Endothelial cell of umbilical vein (primary cell): ENCODE measurements at regions not wholly inside any gene's neighbourhood (a gene's known extent, or its start where the extent isn't known, plus 50 kb on each side); places are given as distances from the start of the nearest gene placed in this dataset.

Source experiments
- BruUV-seq: library from RNA; stranded (reverse); fragments of 400-500 nt; replicated peaks from 2 replicates; lab custom pipeline; 2021; lab: Mats Ljungman, UMichigan
- CTCF ChIA-PET: fragments of 300-600, 350-600 bp; sonication (Branson Sonifier 250); formaldehyde crosslinking; loops from one replicate; lab custom pipeline; 2021; ENCODE audit warnings: antibody characterized with exemption, inconsistent platforms; lab: Charles Lee
- POLR2A ChIA-PET: fragments of 300-600, 350-600 bp; sonication (Branson Sonifier 250); formaldehyde crosslinking; loops from one replicate; lab custom pipeline; 2021; ENCODE audit warnings: antibody characterized with exemption, inconsistent platforms; lab: Charles Lee
- DNase-seq: peaks from one replicate; pipeline ENCODE4 v3.0.0-alpha.2; 2011; ENCODE audit warnings: low read depth, low spot score
- FAIRE-seq: peaks from 2 replicates; lab custom pipeline; 2011; peaks lifted over from hg19 to GRCh38; lab: Jason Lieb, UNC
- H2AFZ ChIP-seq: 2 replicates; pipeline ENCODE4 v1.6.0; 2012; ENCODE audit warnings: low read depth, low read length, control low read depth, inconsistent platforms
- H3K27ac ChIP-seq: 2 replicates; pipeline ENCODE4 v1.5.1; 2011; ENCODE audit warnings: low read depth, mild to moderate bottlenecking, control low read depth, low read length, moderate library complexity; ENCODE audit not compliant: insufficient read depth
- H3K27me3 ChIP-seq, 2 experiments: 2 replicates each; pipeline versions ENCODE4 v1.6.0 to v1.6.1; 2011; ENCODE audit warnings: low read length in 2 of 2, mixed read lengths in 1 of 2; ENCODE audit not compliant: control insufficient read depth in 2 of 2, insufficient read depth in 2 of 2
- H3K36me3 ChIP-seq, 2 experiments: 2 replicates in 1 of 2; 3 replicates in 1 of 2; pipeline ENCODE4 v1.5.1; 2011; ENCODE audit warnings: low read length in 2 of 2, mild to moderate bottlenecking in 1 of 2, moderate library complexity in 1 of 2; ENCODE audit not compliant: control insufficient read depth in 2 of 2, insufficient read depth in 2 of 2; ENCODE audit errors: extremely low read depth in 1 of 2
- H3K4me1 ChIP-seq: 3 replicates; pipeline ENCODE4 v1.5.1; 2011; ENCODE audit warnings: mild to moderate bottlenecking, low read length; ENCODE audit not compliant: control insufficient read depth, insufficient read depth; ENCODE audit errors: extremely low read depth
- H3K4me2 ChIP-seq: 2 replicates; pipeline ENCODE4 v1.6.1; 2011; ENCODE audit warnings: low read length, control low read depth, mixed read lengths; ENCODE audit not compliant: insufficient read depth
- H3K4me3 ChIP-seq, 3 experiments: fragments of 200-600 bp in 1 of 3; sonication (generic), shearing (Covaris generic) in 1 of 3; replicated peaks in 1 of 3; 2 replicates each; pipeline ENCODE4 v1.5.1; 2011 to 2016; ENCODE audit warnings: control low read depth in 3 of 3, low read length in 3 of 3, mild to moderate bottlenecking in 2 of 3, inconsistent platforms in 1 of 3, low read depth in 1 of 3, moderate library complexity in 1 of 3; ENCODE audit not compliant: insufficient read depth in 1 of 3
- H3K79me2 ChIP-seq: 2 replicates; pipeline ENCODE4 v1.6.0; 2012; ENCODE audit warnings: low read length, inconsistent platforms; ENCODE audit not compliant: control insufficient read depth, insufficient read depth
- H3K9ac ChIP-seq: replicated peaks from 2 replicates; pipeline ENCODE3; 2011; ENCODE audit warnings: low read length, control low read depth; ENCODE audit not compliant: insufficient read depth; ENCODE audit errors: extremely low read depth
- H3K9me1 ChIP-seq: replicated peaks from 3 replicates; pipeline ENCODE4 v1.6.0; 2011; ENCODE audit warnings: mild to moderate bottlenecking, low read length; ENCODE audit not compliant: control insufficient read depth, insufficient read depth; ENCODE audit errors: extremely low read depth
- H3K9me3 ChIP-seq: replicated peaks from 2 replicates; pipeline ENCODE4 v1.5.1; 2012; ENCODE audit warnings: low read length, inconsistent platforms; ENCODE audit not compliant: control insufficient read depth, insufficient read depth
- H4K20me1 ChIP-seq: replicated peaks from 2 replicates; pipeline ENCODE3; 2011; ENCODE audit warnings: mild to moderate bottlenecking, low read length; ENCODE audit not compliant: control insufficient read depth, insufficient read depth; ENCODE audit errors: extremely low read depth
- EZH2 ChIP-seq: IDR thresholded peaks from 2 replicates; pipeline ENCODE4 v1.6.1; 2012; ENCODE audit warnings: borderline replicate concordance, low read depth, mild to moderate bottlenecking, moderate library complexity, low read length, inconsistent platforms; ENCODE audit not compliant: severe bottlenecking
- FOS ChIP-seq: IDR thresholded peaks from 2 replicates; pipeline ENCODE4 v1.6.1; 2011; ENCODE audit warnings: mild to moderate bottlenecking, low read length, moderate library complexity, borderline replicate concordance; ENCODE audit not compliant: insufficient read depth
- GATA2 ChIP-seq: IDR thresholded peaks from 2 replicates; pipeline ENCODE4 v1.7.0; 2011; ENCODE audit warnings: low read depth, mild to moderate bottlenecking, moderate library complexity, mixed read lengths, low read length; ENCODE audit not compliant: insufficient read length, insufficient read depth
- JUN ChIP-seq: IDR thresholded peaks from 2 replicates; pipeline ENCODE4 v1.6.1; 2011; ENCODE audit warnings: borderline replicate concordance, low read depth; ENCODE audit not compliant: insufficient read length, insufficient read depth
- MYC ChIP-seq: IDR thresholded peaks from one replicate; pipeline ENCODE4 v1.6.1; 2011; ENCODE audit warnings: mild to moderate bottlenecking, low read depth, low read length
- POLR2A ChIP-seq: IDR thresholded peaks from 2 replicates; pipeline ENCODE4 v1.6.1; 2012; ENCODE audit warnings: low read depth, mild to moderate bottlenecking, control low read depth, low read length
- POLR2AphosphoS5 ChIP-seq: IDR thresholded peaks from 2 replicates; pipeline ENCODE4 v1.6.1; 2012; ENCODE audit warnings: low read depth, mild to moderate bottlenecking, control low read depth, low read length, moderate library complexity; ENCODE audit not compliant: insufficient read depth
- dilution Hi-C: fragments of 300-500 bp; cut with MboI; formaldehyde crosslinking; loops from one replicate; pipeline ENCODE4 v1.15.0; 2019; ENCODE audit warnings: low sequenced_read_pairs; ENCODE audit not compliant: extremely low pct_ligation_motif_present
- intact Hi-C: fragments of 100-400 bp; cut with micrococcal nuclease; formaldehyde crosslinking; loops from one replicate; pipeline ENCODE4 v1.10.0; 2022
- TF ChIP-seq, protein P1 (sequence below), 2 donors: IDR thresholded peaks; 1 replicate in 1 of 2; 2 replicates in 1 of 2; pipeline ENCODE4 v1.5.1; 2011; ENCODE audit warnings: low read length in 2 of 2, mild to moderate bottlenecking in 2 of 2, moderate library complexity in 2 of 2, control low read depth in 1 of 2, inconsistent platforms in 1 of 2, low read depth in 1 of 2; ENCODE audit not compliant: insufficient read depth in 1 of 2; ENCODE audit errors: extremely low read depth in 1 of 2
- TF ChIP-seq, protein P2 (sequence below): IDR thresholded peaks from 2 replicates; pipeline ENCODE4 v1.6.1; 2011; ENCODE audit not compliant: insufficient read depth, insufficient read length

DNA sequence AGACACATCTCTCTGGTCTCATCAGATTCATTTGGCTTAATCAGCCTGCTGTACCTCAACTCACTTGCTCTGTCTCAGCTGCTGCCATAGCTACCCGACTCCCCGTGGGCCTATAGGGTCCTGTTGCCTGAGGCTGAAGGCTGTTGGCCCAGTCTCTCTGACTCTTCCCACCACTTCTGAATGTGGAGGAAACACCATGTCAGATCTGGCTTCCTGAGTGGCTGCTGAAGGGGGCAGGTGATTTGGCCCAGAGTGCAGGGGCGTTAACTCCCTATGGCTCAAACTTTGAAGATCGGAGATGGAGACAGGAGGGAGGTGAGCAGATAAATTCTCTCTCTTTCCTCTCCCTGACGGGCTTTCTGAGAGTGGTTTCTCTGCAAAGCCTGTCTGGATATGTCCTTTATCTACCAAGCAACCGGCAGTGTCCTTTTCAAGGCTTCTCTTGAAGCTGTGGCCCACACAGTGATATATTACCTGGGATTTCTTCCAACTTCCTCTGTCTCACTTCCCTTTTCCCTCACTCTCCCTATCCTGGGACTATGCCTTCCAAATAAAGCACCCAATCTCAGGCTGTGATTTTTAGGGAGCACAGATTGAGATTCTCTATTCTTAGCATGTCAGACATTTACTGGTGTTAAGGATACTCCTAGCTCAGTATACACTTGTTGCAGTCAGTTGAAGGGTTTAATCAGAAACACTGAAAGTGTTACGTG is 334.9 kb upstream of the TBC1D5 start:
- H3K27ac ChIP-seq = no peak overlapping the region
- no peak overlapping the region for H3K4me3 ChIP-seq
- no peaks in the 10 kb centered on the region for H3K9me1 ChIP-seq
- H4K20me1 ChIP-seq = no peaks in the 10 kb centered on the region
- no peak overlapping the region for H3K9ac ChIP-seq
- no TSS peak for BruUV-seq
- ChIA-PET POLR2A (no interaction called here), CTCF (no interaction called here)
- dilution Hi-C loops = no loop called here
- no peaks in the 10 kb centered on the region for H3K4me1 ChIP-seq
- H3K27me3 ChIP-seq = no peaks in the 10 kb centered on the region
- H2AFZ ChIP-seq = no peak overlapping the region
- no peaks in the 10 kb centered on the region for H3K79me2 ChIP-seq
- TF ChIP-seq, protein P1, sequence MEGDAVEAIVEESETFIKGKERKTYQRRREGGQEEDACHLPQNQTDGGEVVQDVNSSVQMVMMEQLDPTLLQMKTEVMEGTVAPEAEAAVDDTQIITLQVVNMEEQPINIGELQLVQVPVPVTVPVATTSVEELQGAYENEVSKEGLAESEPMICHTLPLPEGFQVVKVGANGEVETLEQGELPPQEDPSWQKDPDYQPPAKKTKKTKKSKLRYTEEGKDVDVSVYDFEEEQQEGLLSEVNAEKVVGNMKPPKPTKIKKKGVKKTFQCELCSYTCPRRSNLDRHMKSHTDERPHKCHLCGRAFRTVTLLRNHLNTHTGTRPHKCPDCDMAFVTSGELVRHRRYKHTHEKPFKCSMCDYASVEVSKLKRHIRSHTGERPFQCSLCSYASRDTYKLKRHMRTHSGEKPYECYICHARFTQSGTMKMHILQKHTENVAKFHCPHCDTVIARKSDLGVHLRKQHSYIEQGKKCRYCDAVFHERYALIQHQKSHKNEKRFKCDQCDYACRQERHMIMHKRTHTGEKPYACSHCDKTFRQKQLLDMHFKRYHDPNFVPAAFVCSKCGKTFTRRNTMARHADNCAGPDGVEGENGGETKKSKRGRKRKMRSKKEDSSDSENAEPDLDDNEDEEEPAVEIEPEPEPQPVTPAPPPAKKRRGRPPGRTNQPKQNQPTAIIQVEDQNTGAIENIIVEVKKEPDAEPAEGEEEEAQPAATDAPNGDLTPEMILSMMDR (IDR thresholded peaks at IDR 0.05; ENCODE audit: extremely low read depth in 1 of 2, insufficient read depth in 1 of 2, low read depth in 1 of 2, low read length in 2 of 2) = no peak
- TF ChIP-seq, protein P2, sequence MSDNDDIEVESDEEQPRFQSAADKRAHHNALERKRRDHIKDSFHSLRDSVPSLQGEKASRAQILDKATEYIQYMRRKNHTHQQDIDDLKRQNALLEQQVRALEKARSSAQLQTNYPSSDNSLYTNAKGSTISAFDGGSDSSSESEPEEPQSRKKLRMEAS = no peak
- H3K4me2 ChIP-seq = no peak overlapping the region
- intact Hi-C loops = no loop called here
- no peaks in the 10 kb centered on the region for H3K36me3 ChIP-seq
- FAIRE-seq (no peak), DNase-seq (no peak)
- H3K9me3 ChIP-seq = peaks cover 5% of the 10 kb centered on the region

DNA sequence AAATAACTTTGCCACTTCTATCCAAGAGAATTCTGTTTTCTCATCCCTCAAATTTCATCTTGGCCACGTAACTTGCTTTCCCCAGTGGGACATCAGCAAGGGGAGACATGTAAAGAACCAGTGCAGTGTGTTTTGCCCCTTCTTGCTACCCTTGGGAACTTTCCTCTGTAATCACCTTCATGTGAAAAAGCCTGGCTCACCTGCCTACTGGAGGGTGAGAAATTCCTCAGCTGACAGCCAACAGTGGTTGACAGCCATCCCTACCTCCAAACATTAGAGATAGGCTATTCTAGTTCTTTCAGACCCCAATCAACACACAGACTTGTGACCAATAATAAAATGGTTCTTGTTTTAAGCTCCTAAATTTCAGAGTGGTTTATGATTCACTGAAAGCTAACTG is 333.9 kb upstream of the TBC1D5 start:
- no peak overlapping the region for H3K4me3 ChIP-seq
- no peak for FAIRE-seq
- no peaks in the 10 kb centered on the region for H3K4me1 ChIP-seq
- ChIA-PET POLR2A (no interaction called here), CTCF (no interaction called here)
- H4K20me1 ChIP-seq = no peaks in the 10 kb centered on the region
- intact Hi-C loops = no loop called here
- H3K79me2 ChIP-seq = no peaks in the 10 kb centered on the region
- H3K27ac ChIP-seq = no peak overlapping the region
- H3K4me2 ChIP-seq = no peak overlapping the region
- no peaks in the 10 kb centered on the region for H3K27me3 ChIP-seq
- dilution Hi-C loops = no loop called here
- no peaks in the 10 kb centered on the region for H3K36me3 ChIP-seq
- no peak overlapping the region for H2AFZ ChIP-seq
- no peak for DNase-seq
- BruUV-seq = no TSS peak
- TF ChIP-seq JUN (no peak), MYC (no peak), POLR2A (no peak), FOS (no peak), POLR2AphosphoS5 (no peak), EZH2 (no peak), GATA2 (no peak)
- TF ChIP-seq, protein P2 = no peak
- TF ChIP-seq, protein P1 (IDR thresholded peaks at IDR 0.05; ENCODE audit: extremely low read depth in 1 of 2, insufficient read depth in 1 of 2, low read depth in 1 of 2, low read length in 2 of 2) = no peak
- H3K9me3 ChIP-seq = peaks cover 5% of the 10 kb centered on the region
- H3K9me1 ChIP-seq = no peaks in the 10 kb centered on the region
- no peak overlapping the region for H3K9ac ChIP-seq
